Ishikawa (cell line): ENCODE measurements at regions not wholly inside any gene's neighbourhood (a gene's known extent, or its start where the extent isn't known, plus 50 kb on each side); places are given as distances from the start of the nearest gene placed in this dataset.

Experiments
- CEBPB ChIP-seq: IDR thresholded peaks from 2 replicates; pipeline ENCODE4 v1.6.1; 2012
- CREB1 ChIP-seq: IDR thresholded peaks from 2 replicates; pipeline ENCODE4 v1.6.1; 2012; ENCODE audit warnings: low read depth
- EGR1 ChIP-seq: IDR thresholded peaks from 2 replicates; pipeline ENCODE4 v1.6.1; 2012
- EP300 ChIP-seq: IDR thresholded peaks from 2 replicates; pipeline ENCODE4 v1.6.1; 2012; ENCODE audit warnings: borderline replicate concordance
- FOXM1 ChIP-seq: IDR thresholded peaks from 2 replicates; pipeline ENCODE4 v1.6.1; 2012; ENCODE audit warnings: low read depth, borderline replicate concordance
- NFIC ChIP-seq: IDR thresholded peaks from 2 replicates; pipeline ENCODE4 v1.6.1; 2012
- RAD21 ChIP-seq: IDR thresholded peaks from 2 replicates; pipeline ENCODE4 v1.6.1; 2012; ENCODE audit warnings: low read depth
- TAF1 ChIP-seq: IDR thresholded peaks from 2 replicates; pipeline ENCODE4 v1.6.1; 2012; ENCODE audit warnings: low read depth, mild to moderate bottlenecking
- TCF12 ChIP-seq: IDR thresholded peaks from 2 replicates; pipeline ENCODE4 v1.6.1; 2012; ENCODE audit warnings: low read depth
- TEAD4 ChIP-seq: IDR thresholded peaks from 2 replicates; pipeline ENCODE4 v1.6.1; 2012
- YY1 ChIP-seq: IDR thresholded peaks from 2 replicates; pipeline ENCODE4 v1.6.1; 2012; ENCODE audit warnings: low read depth
- ZBTB7A ChIP-seq: IDR thresholded peaks from 2 replicates; pipeline ENCODE4 v1.6.1; 2012; ENCODE audit warnings: low read depth
- TF ChIP-seq, protein P1 (sequence below): IDR thresholded peaks from 2 replicates; pipeline ENCODE4 v1.6.1; 2012
- TF ChIP-seq, protein P2 (sequence below): IDR thresholded peaks from 2 replicates; pipeline ENCODE4 v1.6.1; 2012
- TF ChIP-seq, protein P3 (sequence below): IDR thresholded peaks from 2 replicates; pipeline ENCODE4 v1.6.1; 2012; ENCODE audit warnings: low read depth, mild to moderate bottlenecking

DNA sequence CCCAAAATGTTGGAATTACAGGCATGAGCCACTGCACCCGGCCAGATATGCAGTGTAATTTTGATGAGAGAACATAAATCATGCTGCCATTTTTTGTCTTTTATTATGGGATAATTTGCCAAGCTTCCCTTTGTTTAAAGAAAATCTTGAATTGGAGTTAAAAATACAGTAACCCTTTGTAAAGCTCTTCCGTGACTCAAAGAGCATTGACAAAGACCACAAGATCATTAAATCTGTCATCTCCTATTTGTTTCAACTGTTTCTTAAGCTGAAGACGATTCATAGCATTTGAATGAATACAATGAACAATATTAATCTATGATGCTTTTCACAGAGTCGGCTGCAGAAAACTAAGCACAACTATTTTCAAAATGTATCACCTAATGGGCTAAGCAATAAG is 132.6 kb downstream of the ANAPC4 start:
- TF ChIP-seq, protein P1, sequence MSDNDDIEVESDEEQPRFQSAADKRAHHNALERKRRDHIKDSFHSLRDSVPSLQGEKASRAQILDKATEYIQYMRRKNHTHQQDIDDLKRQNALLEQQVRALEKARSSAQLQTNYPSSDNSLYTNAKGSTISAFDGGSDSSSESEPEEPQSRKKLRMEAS = no peak
- TF ChIP-seq TAF1 (no peak), CREB1 (no peak)

DNA sequence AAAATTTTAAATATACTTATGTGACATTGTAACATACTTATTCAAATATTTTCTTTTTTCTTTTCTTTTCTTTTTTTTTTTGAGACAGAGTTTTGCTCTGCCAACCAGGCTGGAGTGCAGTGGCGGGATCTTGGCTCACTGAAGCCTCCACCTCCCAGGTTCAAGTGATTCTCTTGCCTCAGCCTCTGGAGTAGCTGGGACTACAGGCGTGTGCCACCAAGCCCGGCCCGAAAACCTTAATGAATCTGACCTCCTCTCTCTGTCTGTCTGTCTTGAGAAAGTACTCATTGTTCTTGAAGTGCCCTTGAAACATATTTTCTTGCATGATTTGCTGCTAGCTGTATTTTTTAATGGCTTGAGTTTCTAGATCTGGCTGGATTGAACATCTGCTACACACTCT is 136.8 kb downstream of the ANAPC4 start:
- TF ChIP-seq EGR1 (no peak), CEBPB (no peak), RAD21 (no peak), YY1 (no peak), TEAD4 (no peak), FOXM1 (no peak), TCF12 (no peak), CREB1 (no peak), TAF1 (no peak), NFIC (no peak), EP300 (no peak), ZBTB7A (no peak)
- TF ChIP-seq, protein P2, sequence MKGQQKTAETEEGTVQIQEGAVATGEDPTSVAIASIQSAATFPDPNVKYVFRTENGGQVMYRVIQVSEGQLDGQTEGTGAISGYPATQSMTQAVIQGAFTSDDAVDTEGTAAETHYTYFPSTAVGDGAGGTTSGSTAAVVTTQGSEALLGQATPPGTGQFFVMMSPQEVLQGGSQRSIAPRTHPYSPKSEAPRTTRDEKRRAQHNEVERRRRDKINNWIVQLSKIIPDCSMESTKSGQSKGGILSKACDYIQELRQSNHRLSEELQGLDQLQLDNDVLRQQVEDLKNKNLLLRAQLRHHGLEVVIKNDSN = no peak
- TF ChIP-seq, protein P1 = no peak
- TF ChIP-seq, protein P3, sequence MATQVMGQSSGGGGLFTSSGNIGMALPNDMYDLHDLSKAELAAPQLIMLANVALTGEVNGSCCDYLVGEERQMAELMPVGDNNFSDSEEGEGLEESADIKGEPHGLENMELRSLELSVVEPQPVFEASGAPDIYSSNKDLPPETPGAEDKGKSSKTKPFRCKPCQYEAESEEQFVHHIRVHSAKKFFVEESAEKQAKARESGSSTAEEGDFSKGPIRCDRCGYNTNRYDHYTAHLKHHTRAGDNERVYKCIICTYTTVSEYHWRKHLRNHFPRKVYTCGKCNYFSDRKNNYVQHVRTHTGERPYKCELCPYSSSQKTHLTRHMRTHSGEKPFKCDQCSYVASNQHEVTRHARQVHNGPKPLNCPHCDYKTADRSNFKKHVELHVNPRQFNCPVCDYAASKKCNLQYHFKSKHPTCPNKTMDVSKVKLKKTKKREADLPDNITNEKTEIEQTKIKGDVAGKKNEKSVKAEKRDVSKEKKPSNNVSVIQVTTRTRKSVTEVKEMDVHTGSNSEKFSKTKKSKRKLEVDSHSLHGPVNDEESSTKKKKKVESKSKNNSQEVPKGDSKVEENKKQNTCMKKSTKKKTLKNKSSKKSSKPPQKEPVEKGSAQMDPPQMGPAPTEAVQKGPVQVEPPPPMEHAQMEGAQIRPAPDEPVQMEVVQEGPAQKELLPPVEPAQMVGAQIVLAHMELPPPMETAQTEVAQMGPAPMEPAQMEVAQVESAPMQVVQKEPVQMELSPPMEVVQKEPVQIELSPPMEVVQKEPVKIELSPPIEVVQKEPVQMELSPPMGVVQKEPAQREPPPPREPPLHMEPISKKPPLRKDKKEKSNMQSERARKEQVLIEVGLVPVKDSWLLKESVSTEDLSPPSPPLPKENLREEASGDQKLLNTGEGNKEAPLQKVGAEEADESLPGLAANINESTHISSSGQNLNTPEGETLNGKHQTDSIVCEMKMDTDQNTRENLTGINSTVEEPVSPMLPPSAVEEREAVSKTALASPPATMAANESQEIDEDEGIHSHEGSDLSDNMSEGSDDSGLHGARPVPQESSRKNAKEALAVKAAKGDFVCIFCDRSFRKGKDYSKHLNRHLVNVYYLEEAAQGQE = no peak

DNA sequence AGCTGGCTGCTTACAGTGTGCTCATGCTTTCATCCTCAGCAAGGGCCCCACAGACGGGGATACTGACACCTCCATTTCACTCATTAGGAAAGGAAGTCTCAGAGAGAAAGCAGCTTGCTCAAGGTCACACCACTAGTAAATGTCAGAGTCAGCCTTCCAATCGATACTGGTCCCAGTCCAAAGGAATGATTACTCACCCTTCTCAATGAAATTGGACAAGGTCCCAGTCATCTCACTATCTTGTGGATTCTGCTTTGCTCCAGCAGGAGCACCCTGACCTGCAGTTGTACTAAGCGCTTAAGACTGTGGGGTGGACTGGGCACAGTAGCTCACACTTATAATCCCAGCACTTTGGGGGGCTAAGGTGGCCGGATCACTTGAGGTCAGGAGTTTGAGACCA is 132.2 kb upstream of the SLC34A2 start:
- TF ChIP-seq TAF1 (no peak), EP300 (no peak), RAD21 (no peak), ZBTB7A (no peak), TEAD4 (no peak), FOXM1 (no peak), TCF12 (no peak)
- TF ChIP-seq, protein P3 = no peak
- TF ChIP-seq, protein P1 = no peak

DNA sequence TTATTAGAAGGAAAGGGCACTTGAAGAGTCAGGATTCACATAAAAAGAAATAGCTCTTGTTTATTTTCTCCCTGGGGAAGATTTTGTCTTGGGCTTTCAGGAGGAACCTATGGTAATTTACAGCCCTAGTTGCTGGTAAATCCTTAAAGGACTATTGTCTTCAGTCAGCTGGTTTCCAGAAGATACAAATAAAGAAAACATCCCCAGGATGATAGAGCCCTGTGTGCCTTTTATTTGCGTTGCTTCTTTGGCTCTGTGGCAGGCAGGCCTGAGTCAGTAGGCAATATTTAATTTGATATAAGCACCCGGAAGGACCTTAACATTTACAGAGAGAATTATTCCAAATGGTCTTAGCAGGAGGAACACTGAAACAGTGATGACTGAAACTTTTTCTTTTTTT is 131.0 kb upstream of the SLC34A2 start:
- TF ChIP-seq, protein P3 = no peak
- TF ChIP-seq EGR1 (no peak), EP300 (no peak), ZBTB7A (no peak), TEAD4 (no peak), NFIC (no peak), CEBPB (no peak)
- TF ChIP-seq, protein P1 = no peak

DNA sequence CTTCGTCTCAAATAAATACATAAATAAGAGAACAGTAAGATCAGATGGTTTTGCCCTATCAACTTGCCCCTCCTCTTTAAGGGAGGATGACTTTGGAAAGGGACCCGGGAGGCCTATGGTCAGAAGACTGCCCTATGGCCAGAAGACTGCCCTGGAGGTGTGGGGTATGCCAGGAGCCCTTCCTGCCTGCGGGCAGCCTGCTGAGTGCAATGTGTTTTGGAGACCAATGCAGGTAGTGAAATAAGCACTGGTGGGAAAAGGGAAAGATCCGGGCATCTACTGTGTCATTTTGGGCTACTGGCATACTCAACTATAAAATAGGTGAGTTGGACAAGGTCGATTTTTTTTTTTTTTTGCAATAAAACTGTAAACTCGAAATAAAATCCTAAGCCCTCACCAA is 129.8 kb upstream of the SLC34A2 start:
- TF ChIP-seq CREB1 (no peak), TEAD4 (no peak), TCF12 (no peak), YY1 (no peak), NFIC (no peak), CEBPB (no peak), TAF1 (no peak), FOXM1 (no peak), ZBTB7A (no peak), EP300 (no peak)
- TF ChIP-seq, protein P2 = no peak
- TF ChIP-seq, protein P1 = no peak
- TF ChIP-seq, protein P3 = no peak
